Gastroesophageal sphincter (tissue), 4 donors: ENCODE measurements at regions not wholly inside any gene's neighbourhood (a gene's known extent, or its start where the extent isn't known, plus 50 kb on each side); places are given as distances from the start of the nearest gene placed in this dataset.

Experiments used
- ATAC-seq: fragments of 150-250 bp; one replicate; pipeline ENCODE4 v1.9.1; 2016; ENCODE audit warnings: mild to moderate bottlenecking, moderate library complexity
- H3K27ac ChIP-seq, 4 donors: fragments of 200-600 bp; sonication (generic) in 3 of 4; 1 replicate in 3 of 4; 2 replicates in 1 of 4; pipeline ENCODE4 v1.5.1; 2016 to 2019
- H3K27me3 ChIP-seq: fragments of 200-600 bp; sonication (generic); one replicate; pipeline ENCODE4 v1.5.1; 2019
- H3K36me3 ChIP-seq, 2 donors: fragments of 200-600 bp; sonication (generic); one replicate each; pipeline ENCODE4 v1.5.1; 2019; ENCODE audit warnings: control low read depth in 1 of 2
- H3K4me1 ChIP-seq, 3 donors: fragments of 200-600 bp; sonication (generic); 1 replicate in 2 of 3; 2 replicates in 1 of 3; pipeline ENCODE4 v1.5.1; 2016 to 2019; ENCODE audit warnings: control low read depth in 2 of 3
- H3K4me3 ChIP-seq, 2 donors: fragments of 200-600 bp; sonication (generic); one replicate each; pipeline ENCODE4 v1.5.1; 2019; ENCODE audit warnings: mild to moderate bottlenecking in 1 of 2, moderate library complexity in 1 of 2
- H3K9me3 ChIP-seq, 3 donors: fragments of 200-600 bp; sonication (generic); one replicate each; pipeline ENCODE4 v1.5.1; 2017 to 2019; ENCODE audit warnings: control low read depth in 2 of 3
- EP300 ChIP-seq: sonication (generic); formaldehyde crosslinking; IDR thresholded peaks from one replicate; pipeline ENCODE4 v1.6.1; 2017; ENCODE audit warnings: antibody characterized with exemption, mild to moderate bottlenecking
- POLR2A ChIP-seq, 2 donors: fragments of 450-650 bp; IDR thresholded peaks; one replicate each; pipeline ENCODE4 v1.6.1; 2017; ENCODE audit warnings: antibody characterized with exemption in 2 of 2, mild to moderate bottlenecking in 2 of 2, moderate library complexity in 1 of 2
- POLR2AphosphoS5 ChIP-seq: sonication (generic); formaldehyde crosslinking; IDR thresholded peaks from one replicate; pipeline ENCODE4 v1.6.1; 2017; ENCODE audit warnings: antibody characterized with exemption
- whole genome bisulfite sequencing, 2 donors: methylation state at CpG; one replicate each; pipeline ENCODE4 v1.1.5; 2018; ENCODE audit warnings: low coverage in 1 of 2; 5-methylcytosine and 5-hydroxymethylcytosine counted together
- TF ChIP-seq, protein P1 (sequence below), 4 experiments: fragments of 200-600 bp in 2 of 4; fragments of 450-650 bp in 2 of 4; sonication (generic) in 1 of 4; IDR thresholded peaks; one replicate each; pipeline ENCODE4 v1.5.1; 2017 to 2019; ENCODE audit warnings: antibody characterized with exemption in 4 of 4, mild to moderate bottlenecking in 2 of 4, moderate library complexity in 2 of 4

DNA sequence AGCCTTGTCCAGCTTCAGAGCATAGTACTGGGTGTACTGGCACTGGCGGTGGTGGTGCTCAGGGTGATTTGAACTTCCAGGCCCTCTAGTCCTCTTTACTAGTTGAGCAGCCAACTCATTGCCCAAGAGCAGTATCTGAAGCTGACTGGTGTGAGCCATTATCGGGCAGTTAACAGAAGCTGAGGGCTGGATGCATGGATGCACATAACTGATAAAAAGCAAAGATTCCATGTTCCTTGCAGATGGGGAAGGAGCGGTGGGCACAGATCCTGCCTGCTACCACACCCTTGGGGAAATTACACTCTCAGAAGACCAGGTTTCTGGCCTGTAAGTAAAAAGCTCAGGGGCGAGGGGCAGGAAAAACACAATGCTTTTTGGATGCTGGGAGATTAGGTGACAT is 499.4 kb upstream of the ARGLU1 start:
- Histone ChIP-seq H3K27me3 (no peaks in the 10 kb centered on the region), H3K27ac (no peak overlapping the region), H3K4me1 (no peaks in the 10 kb centered on the region), H3K9me3 (no peaks in the 10 kb centered on the region), H3K4me3 (no peak overlapping the region), H3K36me3 (no peaks in the 10 kb centered on the region)
- no peak for ATAC-seq
- 71 to 86% methylated on average over 1 to 2 of the region's 4 CpGs for WGBS, 2 donors
- no peak for TF ChIP-seq POLR2AphosphoS5
- TF ChIP-seq EP300: no peak
- TF ChIP-seq POLR2A (IDR thresholded peaks at IDR 0.05): no peak
- TF ChIP-seq, protein P1, sequence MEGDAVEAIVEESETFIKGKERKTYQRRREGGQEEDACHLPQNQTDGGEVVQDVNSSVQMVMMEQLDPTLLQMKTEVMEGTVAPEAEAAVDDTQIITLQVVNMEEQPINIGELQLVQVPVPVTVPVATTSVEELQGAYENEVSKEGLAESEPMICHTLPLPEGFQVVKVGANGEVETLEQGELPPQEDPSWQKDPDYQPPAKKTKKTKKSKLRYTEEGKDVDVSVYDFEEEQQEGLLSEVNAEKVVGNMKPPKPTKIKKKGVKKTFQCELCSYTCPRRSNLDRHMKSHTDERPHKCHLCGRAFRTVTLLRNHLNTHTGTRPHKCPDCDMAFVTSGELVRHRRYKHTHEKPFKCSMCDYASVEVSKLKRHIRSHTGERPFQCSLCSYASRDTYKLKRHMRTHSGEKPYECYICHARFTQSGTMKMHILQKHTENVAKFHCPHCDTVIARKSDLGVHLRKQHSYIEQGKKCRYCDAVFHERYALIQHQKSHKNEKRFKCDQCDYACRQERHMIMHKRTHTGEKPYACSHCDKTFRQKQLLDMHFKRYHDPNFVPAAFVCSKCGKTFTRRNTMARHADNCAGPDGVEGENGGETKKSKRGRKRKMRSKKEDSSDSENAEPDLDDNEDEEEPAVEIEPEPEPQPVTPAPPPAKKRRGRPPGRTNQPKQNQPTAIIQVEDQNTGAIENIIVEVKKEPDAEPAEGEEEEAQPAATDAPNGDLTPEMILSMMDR (IDR thresholded peaks at IDR 0.05): no peak

DNA sequence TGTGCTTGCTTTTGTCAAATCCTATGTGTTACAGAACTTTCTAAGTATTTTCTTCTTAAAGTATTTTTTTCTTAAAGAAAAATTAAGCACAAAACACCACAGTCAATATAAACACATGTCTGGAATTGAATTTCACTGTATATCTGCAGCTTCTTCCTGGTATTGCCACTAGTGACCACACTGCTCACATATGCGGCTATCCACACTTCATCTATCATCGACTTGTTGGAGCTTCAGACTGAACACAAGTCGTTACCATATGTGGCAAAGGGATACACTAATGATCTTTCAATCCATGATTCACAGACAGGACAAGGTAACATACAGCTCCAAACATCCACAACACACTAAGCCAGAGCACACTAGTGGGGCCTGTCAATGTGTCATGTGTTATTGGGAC is 498.4 kb upstream of the ARGLU1 start:
- no peaks in the 10 kb centered on the region for H3K9me3 ChIP-seq
- H3K4me3 ChIP-seq: no peak overlapping the region
- 71% methylated on average over 3 of the region's 3 CpGs; no CpG with 5 or more reads in 1 of the 2 donors for WGBS, 2 donors
- TF ChIP-seq EP300 (no peak), POLR2AphosphoS5 (no peak), POLR2A (IDR thresholded peaks at IDR 0.05) (no peak)
- TF ChIP-seq, protein P1 (IDR thresholded peaks at IDR 0.05): no peak
- no peaks in the 10 kb centered on the region for H3K27me3 ChIP-seq
- H3K4me1 ChIP-seq: no peaks in the 10 kb centered on the region
- no peaks in the 10 kb centered on the region for H3K36me3 ChIP-seq
- no peak overlapping the region for H3K27ac ChIP-seq
- no peak for ATAC-seq

DNA sequence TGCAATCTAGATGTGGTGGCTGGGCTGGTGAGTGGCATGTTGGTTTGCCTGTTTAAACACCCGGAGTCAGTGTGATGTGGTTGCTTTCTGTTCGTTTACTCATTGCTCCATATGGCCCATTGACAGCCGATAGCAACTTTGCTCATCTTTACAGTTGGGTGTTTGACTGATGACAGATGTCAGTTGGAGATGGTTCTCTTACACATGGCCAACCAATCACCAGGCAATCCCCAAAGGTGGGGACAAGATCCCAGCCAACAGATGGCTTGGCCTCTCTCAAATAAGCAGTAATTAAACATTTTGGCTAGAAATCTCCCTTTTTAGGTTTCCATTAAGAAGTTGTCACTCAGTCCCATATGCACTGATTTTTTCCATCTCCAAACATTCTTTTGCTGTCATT is 497.1 kb upstream of the ARGLU1 start:
- 78 to 100% methylated on average over 1 to 3 of the region's 3 CpGs for WGBS, 2 donors
- Histone ChIP-seq H3K27me3 (no peaks in the 10 kb centered on the region), H3K27ac (no peak overlapping the region), H3K4me3 (no peak overlapping the region), H3K4me1 (no peaks in the 10 kb centered on the region), H3K9me3 (no peaks in the 10 kb centered on the region), H3K36me3 (no peaks in the 10 kb centered on the region)
- no peak for ATAC-seq
- TF ChIP-seq EP300: no peak
- TF ChIP-seq, protein P1 (IDR thresholded peaks at IDR 0.05): no peak
- no peak for TF ChIP-seq POLR2AphosphoS5
- TF ChIP-seq POLR2A (IDR thresholded peaks at IDR 0.05): no peak

DNA sequence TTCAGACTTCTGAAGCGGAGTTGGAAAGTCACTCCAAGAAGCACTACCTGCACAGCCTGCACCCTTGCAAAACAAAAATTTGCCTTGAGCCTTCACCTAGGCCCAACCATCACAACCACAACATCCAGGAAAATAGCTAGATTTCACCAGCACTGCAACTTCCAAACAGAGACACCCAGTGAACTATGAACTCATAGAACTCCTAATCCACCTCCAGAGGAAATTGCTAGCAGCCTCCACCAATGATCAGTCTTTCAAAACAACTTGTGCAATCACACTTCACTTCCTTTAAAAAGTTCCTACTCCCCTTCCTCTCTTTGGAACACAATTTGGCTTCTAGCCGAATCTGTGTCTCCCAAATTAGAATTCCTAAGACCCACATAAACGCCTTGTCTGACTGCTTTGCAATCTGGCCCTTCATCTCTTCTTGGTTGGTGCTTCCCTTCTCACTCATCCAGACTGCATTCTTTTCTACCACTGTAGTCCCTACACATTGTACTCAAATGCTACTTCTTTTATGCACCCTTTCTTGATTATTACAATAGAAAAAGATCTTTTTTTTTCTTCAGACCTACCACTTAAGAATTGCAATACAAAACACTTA is 489.2 kb upstream of the ARGLU1 start:
- Histone ChIP-seq H3K4me1 (no peaks in the 10 kb centered on the region), H3K4me3 (no peak overlapping the region), H3K9me3 (no peaks in the 10 kb centered on the region), H3K36me3 (no peaks in the 10 kb centered on the region), H3K27me3 (no peaks in the 10 kb centered on the region), H3K27ac (no peak overlapping the region)
- 47 to 89% methylated on average over 2 of the region's 3 CpGs for WGBS, 2 donors
- TF ChIP-seq, protein P1 (IDR thresholded peaks at IDR 0.05): no peak
- no peak for TF ChIP-seq POLR2AphosphoS5
- no peak for TF ChIP-seq EP300
- no peak for TF ChIP-seq POLR2A (IDR thresholded peaks at IDR 0.05)
- ATAC-seq: no peak
